GM21786 (cell line): ENCODE measurements at regions not wholly inside any gene's neighbourhood (a gene's known extent, or its start where the extent isn't known, plus 50 kb on each side); places are given as distances from the start of the nearest gene placed in this dataset.
A peak's percentile ranks its signal among the peaks of the same experiment; 100 is the strongest.
"Not testable (repeated sequence)": the region's sequence is repeated elsewhere in the genome, so short reads cannot be mapped to it uniquely, and the experiment has no call there.

Experiments
- ATAC-seq: cut with Tn5 transposase; IDR thresholded peaks from one replicate; pipeline ENCODE4 v1.9.1; 2021; ENCODE audit not compliant: unreplicated experiment

DNA sequence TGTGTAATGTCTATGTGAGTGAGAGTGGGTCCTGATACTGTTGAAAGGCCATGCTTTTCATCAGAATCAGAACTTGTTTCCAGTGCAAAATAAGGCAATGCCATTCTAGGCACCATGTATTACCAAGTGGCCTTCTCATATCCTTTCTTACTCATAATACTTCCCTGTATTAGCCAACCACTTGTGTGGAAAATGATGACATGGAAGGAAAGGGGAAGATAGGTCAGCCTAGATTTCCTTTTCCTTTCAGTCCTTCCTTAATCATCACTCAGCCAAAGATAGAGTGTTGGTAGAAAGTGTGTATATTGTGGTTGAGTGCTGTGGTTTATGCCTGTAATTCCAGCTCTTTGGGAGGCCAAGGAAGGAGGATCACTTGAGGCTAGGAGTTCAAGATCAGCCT lies 158.6 kb upstream of the PREP start:
- no peak for ATAC-seq

DNA sequence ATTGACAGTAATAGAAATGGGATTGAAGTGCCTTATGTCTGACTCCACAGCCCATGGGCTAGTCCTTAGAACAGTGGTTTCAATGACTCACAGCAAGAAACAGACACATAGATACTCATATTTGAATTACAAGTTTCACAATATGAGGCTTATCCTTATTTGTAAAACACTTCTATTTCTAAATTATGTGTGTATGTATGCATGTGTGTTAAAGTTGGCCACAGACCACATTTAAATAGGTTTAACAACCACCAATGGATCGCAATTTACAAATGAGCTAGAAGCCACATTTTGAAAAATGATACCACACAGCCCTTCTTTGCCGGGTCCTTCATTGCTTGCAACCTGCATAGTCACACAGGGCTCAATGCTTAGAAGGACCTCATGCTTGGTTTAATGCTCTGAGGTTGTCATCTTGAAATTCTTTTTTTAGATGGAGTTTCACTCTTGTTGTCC lies 157.8 kb upstream of the PREP start:
- ATAC-seq, result peak; percentile 96

DNA sequence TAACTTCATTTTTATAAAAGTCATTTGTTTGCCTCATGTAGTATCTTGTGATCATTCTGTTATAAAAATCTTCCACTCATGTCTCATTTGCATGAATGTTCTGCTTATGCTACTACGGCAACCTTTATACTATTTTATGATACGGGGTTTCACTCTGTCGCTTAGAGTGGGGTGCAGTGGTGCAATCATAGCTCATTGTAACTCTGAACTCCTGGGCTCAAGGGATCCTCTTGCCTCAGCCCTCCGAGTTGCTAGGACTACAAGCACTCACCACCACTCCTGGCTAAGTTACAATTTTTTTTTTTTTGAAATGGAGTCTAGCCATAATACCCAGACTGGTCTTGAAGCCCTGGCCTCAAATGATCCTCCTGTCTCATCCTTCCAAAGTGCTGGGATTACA lies 154.4 kb upstream of the PREP start:
- no peak for ATAC-seq

DNA sequence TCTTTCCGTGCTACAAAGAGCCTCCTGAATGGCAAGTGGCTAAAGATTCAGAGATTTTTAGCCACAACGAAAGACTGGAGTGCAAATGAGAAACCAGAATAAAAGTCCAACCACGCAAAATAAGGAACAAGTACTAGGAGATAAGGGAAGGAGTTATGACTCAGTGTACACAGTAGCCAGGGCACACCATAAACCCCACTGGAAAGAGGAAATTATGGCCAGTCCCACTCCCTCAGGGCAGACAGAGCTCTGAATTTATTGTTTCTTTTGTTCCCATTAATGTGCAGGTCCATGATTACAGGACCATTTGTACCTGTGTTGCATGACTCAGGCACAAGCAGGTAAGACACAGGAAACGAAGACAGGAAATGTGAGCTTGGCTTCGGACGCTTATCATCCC lies 150.3 kb upstream of the PREP start:
- no peak for ATAC-seq

DNA sequence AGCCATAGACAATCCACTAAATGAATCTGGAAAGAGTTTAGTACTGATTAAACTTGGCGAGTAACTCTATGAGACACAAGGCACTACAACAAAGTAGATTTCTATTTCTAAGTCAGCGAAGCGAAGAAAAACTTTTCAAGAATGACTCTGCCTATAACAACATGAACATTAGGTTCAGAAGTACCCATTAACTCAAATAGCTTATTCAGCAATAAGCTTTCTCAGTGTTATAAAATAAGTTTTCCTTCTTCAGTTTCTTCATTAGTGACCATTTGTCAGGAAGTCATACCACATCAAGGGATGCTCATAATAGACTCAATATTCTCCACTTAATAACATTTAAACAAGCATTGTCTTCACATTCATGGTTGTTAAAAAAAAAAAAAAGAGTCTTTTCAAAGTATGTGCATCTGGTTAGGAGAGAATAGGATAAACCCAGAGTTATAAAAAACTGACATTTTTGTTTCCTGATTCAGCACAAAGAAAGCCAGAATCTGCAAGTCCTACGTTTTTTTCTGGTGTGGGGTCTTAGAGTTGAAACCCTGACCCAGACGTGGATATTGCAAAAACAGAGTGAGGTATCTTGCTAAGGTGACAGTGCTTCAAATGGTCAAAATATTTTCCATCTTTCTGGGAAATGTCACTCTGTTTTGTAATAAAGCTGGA lies 148.2 kb upstream of the PREP start:
- no peak for ATAC-seq

DNA sequence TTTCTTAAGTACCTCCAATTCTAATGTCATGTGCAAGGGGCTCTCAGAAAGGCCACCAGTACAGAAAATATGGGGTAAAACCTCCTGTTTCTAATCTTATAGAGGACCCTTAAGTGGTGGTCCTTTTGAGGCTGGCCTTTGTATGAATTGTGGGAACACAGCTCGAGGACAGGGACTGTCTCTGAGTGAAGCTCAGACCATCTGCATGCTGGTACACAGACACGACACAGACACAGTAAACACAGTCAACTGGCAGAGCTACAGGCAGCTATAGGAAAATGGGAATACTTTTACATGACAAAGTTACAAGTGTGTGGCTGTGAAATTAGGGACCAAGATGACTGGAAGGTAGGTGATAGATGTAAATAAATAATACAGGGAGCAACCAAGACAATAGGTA lies 143.9 kb upstream of the PREP start:
- no peak for ATAC-seq

DNA sequence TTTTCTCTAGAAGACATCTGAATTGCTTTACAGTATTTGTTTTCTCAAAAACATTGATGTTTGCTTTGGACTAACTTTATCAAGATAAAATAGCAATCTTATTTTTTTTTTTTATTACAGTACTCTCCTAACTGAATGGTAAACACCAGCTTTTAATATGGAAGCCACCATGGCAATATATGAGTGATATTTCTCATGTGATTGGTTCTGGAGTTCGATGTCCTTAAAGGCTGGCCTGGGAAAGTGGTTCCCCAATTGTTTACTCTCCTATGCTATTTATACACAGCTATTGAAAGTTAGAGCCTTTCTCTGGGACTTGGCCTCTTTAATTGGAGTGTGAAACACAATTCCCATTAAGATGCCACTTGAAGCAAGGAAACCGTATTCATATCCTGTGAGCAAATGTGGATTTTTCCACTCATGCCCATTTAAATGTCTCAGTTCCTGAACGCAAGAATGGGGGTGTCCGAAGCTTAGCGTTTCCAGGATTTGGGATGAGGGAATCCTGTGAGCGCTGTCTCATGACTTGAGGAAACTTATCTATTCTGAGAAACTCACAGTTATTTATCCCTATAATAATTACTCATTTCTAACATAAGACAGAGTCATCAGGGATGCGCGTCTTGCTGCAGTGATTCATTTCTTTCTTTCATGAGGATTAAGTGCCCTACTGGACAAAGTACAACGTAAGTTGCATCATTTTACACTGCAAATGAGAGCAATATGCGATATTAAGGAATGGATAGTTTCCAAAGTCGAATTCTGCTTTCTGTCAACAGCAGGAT lies 143.3 kb upstream of the PREP start:
- ATAC-seq, result no peak

DNA sequence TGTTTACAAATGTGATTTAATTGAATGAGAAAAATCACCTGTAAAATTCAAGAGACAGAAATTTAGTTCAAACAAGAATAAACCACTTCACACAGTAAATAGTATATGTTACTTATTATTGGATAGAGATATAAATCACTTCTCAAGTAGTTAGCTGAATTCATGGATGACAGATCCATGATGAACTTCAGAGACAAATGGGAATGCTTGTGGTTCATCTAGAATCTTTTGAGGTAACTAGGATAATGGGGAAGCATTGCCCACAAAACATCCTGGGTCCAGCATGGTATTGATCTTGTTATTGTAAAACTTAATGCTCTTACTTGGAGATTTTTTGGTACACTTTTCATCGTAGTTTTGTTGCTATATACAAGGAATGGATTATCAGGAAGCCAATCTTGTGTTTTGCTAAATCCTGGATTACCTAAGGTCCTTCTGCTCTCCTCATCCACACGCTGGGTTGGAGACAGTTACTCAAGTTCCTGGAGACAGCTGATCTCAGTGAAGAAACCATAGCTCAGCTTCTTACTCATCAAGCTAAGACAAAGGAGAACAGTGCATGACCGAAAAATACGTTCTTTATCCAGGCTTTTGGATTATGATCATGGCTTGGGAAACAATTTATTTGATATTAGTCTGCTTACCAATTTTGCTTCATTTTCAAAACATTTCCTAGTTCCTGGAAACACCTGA lies 142.5 kb upstream of the PREP start:
- no peak for ATAC-seq

DNA sequence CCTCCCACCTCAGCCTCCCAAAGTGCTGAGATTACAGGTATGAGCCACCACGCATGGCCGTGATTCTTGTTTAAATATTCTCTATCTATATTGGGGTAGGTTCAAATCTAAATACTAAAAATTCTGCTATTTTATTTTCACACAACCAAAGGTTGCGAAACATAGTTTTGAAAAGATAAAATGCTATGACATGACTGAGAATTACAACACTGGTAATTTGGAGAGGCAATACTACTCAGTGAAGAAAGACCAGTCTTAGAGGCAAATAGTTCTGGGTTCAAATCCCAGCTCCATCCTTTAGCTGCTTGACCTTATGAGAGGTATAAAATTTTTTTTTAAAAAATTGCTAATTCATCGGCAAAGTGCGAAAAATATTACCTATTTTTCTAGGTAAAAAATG lies 137.0 kb upstream of the PREP start:
- no peak for ATAC-seq

DNA sequence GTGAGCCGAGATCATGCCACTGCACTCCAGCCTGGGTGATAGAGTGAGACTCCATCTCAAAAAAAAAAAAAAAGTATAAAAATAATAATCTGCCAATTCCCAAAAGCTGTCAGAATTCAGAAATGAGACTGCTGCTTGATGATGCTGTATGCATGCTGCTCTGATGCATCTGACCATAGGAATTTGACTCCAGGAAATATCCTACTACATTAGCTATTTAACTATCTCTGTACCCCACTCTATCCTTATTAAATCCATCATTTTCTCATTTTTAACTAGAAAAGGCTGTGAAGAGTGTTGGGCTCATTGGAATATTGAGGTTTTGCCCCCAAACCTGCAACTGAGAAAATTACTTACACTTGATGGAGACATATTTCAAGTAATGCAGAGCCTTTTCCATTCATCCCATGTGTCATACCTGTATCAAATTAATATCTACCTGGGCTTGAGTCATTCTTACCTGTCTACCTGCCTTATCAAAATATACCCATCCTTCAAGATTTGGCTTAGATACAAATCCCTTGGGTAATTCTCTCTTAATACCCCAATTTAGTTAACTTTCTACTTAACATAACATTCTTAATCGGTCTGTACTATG lies 135.2 kb upstream of the PREP start:
- ATAC-seq, result no peak

DNA sequence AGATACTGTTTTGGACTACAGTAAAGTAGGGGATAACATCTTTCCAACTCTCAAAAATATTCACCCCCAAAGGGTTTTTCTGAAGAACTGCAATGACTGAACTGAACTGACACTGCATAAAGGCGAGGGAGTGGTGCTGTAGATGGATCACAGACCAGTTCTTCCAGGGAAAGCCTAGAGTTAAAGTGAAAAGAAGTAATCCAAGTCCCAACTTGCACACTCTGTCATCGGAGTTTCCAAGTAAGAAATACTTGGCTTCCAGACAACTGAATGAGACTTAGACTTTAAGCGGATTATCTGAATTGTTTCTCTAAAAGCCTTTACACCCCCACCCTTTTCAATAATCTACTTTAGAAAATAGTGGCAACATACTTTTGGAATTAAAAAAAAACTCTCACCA lies 134.1 kb upstream of the PREP start:
- no peak for ATAC-seq

DNA sequence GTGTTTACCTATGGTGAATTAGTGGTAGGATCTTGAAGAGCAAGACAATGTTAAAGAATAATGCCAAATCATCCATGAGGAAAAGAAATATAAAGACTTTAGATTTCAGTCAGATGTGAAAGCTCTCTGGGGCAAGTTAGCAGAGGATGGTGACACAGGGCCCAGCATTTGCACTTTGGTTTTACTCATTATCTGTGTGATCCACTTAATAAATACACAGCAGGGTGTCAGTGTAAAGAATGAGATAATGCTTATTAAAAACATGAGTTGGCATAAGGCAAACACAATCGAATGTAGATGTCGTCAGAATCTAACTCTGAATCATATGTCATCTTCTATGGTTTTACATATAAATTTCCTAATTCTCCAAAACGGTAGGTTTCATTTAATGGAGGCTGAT lies 130.4 kb upstream of the PREP start:
- ATAC-seq, result no peak

DNA sequence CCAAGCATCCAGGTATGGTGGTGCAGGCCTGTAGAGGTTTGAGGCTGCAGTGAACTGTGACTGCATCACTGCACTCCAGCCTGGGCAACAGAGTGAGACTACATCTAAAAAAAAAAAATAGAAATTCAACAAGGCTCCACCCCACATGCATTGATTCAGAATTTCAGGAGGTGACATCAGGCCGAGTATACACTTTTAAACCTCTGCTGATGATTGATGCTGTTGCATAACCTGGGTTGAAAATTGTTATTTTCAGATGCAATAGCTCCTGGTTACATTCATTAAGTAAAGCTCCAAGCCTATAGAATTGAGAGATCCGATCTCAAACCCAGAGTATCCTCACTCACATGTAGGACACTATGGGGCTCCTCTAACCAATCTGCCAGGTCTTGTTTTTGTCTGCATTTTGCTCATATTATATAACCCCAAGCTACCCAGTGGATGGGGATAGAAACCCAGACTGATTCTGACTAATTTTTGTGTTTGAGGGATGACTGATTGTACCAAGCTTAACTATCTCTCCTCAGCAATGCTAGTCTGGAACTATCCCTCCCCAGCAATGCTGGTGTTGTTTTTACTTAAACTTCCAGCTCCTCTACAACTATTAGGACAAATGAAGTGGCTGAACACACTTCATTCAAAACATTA lies 123.5 kb upstream of the PREP start:
- no peak for ATAC-seq

DNA sequence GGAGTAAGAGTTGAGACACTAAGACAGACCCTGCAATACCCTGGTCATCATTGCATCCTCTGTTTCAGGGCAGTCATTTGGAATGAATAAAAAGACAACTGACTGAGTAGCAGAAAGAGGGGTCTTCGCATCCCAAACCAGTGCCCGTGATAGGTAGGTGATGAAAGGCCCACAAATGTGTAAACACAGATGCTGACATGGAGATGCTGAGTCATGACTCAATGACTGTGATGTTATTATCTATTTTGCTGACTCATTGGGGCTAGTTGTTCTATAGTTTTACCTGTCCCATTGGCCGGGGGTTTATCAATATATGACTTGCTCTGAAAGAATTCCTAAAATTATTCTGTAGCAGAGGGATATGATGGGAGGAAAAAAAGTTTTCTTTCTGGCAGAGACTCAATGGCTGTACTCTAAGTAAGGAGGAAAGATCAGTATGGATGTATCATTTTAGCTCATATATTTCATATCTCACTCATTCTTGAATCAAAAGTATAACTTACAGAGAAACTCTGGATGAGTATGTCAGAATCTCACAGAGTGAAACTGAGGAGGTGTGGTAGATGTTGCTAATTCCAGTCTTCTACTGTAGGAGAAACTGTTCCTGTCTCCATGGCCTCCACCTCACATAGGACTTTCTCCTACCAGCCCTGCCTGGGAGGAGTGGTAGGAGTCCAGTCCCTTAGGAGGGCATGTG lies 119.9 kb upstream of the PREP start:
- ATAC-seq, result no peak

DNA sequence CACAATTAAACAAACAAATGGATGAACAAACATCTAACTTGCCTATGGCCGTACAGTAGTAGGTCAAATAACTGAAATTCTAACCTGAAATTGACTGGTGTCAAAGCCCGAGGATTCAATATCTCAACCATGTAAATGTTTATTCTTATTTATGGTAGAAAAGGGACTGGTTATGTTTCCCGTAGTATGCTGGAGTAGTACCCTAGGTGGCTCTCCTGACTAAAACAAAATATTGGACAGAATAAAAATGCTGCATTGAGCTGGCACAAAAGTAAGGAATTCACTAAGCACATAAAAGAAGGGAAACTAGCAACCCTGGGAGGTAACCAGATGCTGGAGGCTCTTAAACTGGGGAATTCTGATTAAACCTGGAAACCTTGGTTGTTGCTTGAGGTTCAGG lies 117.1 kb upstream of the PREP start:
- ATAC-seq, result no peak

DNA sequence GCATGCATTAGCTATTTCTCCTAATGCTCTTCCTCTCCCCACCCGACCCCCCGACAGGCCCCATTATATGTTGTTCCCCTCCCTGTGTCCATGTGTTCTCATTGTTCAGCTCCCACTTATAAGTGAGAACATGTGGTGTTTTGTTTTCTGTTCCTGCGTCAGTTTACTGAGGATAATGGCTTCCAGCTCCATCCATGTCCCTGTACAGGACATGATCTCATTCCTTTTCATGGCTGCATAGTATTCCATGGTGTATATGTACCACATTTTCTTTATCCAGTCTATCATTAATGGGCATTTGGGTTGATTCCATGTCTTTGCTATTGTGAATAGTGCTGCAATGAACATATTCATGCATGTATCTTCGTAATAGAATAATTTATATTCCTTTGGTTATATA lies 116.1 kb upstream of the PREP start:
- not testable (repeated sequence) for ATAC-seq

DNA sequence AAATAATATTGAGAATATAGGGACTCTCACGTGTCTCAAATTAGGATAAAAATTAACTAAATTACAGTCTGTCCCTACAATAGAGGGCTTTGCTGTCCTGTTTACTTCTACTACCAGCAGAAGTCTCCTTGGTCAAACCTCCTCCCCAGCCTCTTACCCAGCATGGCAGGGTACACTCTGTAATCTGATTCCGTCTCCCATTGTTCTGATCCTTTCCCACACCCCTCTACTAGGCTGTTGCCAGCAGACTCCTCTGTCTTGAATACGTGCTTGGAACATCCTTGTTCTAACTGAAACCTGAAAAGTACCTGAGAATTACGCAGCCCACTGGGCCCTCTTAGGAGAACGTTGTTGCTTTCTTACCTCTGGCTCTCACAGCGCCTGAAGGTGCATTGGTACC lies 112.2 kb upstream of the PREP start:
- no peak for ATAC-seq

DNA sequence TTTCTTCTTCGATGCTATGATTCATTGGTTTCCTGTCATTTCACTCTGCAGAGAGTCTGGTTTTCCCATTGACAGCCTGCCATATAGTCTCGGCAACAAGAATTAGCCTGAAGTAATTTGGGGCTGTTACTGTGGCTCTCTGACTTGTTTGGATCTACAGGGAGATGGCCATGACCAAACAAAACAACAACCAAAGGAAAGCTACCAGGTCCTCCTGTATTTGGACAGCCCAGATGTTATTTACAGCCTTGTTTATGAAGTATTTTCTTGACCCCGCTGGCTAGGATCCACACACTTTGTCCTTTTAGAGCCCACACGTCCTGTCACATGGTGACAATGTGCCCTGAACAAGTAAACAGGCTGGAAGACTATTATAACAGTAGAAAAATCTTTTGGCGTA lies 111.4 kb upstream of the PREP start:
- ATAC-seq, result no peak

DNA sequence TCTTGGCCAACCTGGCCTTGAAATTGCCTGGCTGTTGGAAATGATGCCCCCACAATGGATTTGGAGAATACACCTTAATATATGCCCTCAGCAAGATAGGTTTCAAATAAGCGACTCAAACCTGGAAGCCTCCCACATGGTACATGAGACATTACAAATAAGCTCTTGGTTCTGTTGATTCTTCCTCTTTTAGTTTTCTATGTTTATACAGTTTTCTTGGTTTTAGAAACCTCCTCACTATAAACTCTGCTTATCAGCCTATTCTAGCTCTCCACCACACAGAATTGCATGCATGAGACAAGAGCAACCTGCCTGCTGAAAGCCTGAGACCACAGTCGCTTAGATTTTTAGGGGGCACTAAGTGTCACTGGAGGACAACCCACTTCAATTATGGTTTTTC lies 108.8 kb upstream of the PREP start:
- no peak for ATAC-seq

DNA sequence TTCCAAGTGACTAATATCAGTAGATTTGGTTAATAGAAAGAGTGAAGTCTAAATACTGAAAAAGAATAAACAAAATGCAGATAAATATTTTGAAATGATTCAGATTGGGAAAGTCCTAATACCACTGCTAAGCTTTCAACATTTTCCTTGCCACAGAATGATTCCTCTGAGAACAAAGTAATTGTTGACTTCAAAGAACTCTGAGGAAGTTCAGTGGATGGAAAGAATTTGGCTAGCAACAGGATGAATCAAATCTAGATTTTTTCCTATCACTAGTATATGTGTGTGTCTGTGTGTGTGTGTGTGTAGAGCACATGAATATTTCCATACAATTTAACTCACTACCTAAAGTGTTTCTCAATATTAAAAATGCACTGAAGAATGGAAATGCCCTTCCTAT lies 107.9 kb upstream of the PREP start:
- no peak for ATAC-seq
